ENCODE measurements at regions not wholly inside any gene's neighbourhood (a gene's known extent, or its start where the extent isn't known, plus 50 kb on each side); places are given as distances from the start of the nearest gene placed in this dataset.

DNA sequence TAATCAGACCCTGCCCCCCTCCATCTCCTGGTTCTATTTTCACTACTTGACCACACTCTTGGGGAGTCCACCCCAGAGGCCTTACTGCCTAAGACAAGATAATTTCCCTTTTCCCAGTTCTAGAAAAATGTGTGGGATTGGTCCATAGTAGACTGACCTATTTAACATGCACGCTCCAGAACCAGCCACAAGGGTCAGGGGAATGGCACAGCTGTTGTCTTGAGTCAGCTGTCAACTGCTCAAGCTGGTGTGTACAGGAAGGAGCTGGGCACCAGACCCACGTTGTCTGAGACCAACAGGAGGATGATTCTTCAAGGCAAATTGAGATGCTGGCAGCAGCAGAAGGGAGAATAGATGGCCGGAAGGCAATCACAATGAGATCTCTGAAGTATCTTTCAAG is 280.5 kb downstream of the UQCRFS1 start:
- no peak for DNase-seq (ENCODE audit: low read depth)
- TF ChIP-seq, protein P1, sequence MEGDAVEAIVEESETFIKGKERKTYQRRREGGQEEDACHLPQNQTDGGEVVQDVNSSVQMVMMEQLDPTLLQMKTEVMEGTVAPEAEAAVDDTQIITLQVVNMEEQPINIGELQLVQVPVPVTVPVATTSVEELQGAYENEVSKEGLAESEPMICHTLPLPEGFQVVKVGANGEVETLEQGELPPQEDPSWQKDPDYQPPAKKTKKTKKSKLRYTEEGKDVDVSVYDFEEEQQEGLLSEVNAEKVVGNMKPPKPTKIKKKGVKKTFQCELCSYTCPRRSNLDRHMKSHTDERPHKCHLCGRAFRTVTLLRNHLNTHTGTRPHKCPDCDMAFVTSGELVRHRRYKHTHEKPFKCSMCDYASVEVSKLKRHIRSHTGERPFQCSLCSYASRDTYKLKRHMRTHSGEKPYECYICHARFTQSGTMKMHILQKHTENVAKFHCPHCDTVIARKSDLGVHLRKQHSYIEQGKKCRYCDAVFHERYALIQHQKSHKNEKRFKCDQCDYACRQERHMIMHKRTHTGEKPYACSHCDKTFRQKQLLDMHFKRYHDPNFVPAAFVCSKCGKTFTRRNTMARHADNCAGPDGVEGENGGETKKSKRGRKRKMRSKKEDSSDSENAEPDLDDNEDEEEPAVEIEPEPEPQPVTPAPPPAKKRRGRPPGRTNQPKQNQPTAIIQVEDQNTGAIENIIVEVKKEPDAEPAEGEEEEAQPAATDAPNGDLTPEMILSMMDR (IDR thresholded peaks at IDR 0.05; ENCODE audit: low read depth, low read length): no peak
- TF ChIP-seq, protein P2, sequence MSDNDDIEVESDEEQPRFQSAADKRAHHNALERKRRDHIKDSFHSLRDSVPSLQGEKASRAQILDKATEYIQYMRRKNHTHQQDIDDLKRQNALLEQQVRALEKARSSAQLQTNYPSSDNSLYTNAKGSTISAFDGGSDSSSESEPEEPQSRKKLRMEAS (IDR thresholded peaks at IDR 0.05; ENCODE audit: low read depth, low read length): no peak
- no peak for TF ChIP-seq POLR2A (IDR thresholded peaks at IDR 0.05; ENCODE audit: extremely low read depth, insufficient read length)
- TF ChIP-seq MYC (IDR thresholded peaks at IDR 0.05; ENCODE audit: low read depth, low read length): no peak
- no peak overlapping the region for H3K4me3 ChIP-seq (ENCODE audit: low read depth, low read length)

DNA sequence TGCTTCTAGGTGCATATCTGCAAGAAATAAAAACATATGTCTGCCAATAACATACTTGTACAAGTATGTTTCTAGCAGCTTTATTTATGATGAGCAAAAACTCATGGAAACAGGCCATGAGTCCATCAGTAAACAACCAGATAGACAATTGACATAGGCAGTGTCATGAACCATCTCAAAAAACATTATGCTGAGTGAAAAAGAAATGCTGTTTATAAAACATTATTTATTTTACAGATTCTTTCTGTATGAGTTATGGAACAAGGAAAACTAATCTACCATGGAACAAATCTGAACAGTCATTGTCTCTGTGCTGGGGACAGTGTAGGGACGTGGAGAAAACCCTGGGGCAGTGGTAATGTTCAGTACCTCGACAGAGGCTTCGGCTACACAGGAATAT is 283.9 kb downstream of the UQCRFS1 start:
- no peak for DNase-seq (ENCODE audit: low read depth)
- TF ChIP-seq, protein P1 (IDR thresholded peaks at IDR 0.05; ENCODE audit: low read depth, low read length): no peak
- TF ChIP-seq POLR2A (IDR thresholded peaks at IDR 0.05; ENCODE audit: extremely low read depth, insufficient read length) (no peak), MYC (IDR thresholded peaks at IDR 0.05; ENCODE audit: low read depth, low read length) (no peak)
- TF ChIP-seq, protein P2 (IDR thresholded peaks at IDR 0.05; ENCODE audit: low read depth, low read length): no peak
- no peak overlapping the region for H3K4me3 ChIP-seq (ENCODE audit: low read depth, low read length)

DNA sequence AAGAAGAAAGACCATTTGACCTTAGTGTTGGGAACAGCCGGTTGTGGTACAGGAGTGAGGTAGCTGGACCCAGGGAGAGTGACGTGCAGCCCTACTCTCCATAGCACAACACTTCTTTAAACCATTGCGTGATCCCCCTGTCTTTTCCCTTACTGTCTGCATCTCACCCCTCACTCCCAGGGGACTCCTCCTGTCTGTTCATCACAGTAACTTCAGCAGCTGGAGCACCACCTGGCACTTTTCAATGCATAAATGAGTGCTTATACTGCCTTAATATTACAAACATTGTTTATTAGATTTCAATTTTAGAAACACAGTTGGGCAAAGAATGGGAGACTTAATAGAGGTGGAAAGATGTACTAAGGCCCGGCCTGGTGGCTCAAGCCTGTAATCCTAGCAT is 285.5 kb downstream of the UQCRFS1 start:
- DNase-seq (ENCODE audit: low read depth): no peak
- H3K4me3 ChIP-seq (ENCODE audit: low read depth, low read length): no peak overlapping the region
- TF ChIP-seq, protein P2 (IDR thresholded peaks at IDR 0.05; ENCODE audit: low read depth, low read length): no peak
- TF ChIP-seq POLR2A (IDR thresholded peaks at IDR 0.05; ENCODE audit: extremely low read depth, insufficient read length) (no peak), MYC (IDR thresholded peaks at IDR 0.05; ENCODE audit: low read depth, low read length) (no peak)
- TF ChIP-seq, protein P1 (IDR thresholded peaks at IDR 0.05; ENCODE audit: low read depth, low read length): no peak

DNA sequence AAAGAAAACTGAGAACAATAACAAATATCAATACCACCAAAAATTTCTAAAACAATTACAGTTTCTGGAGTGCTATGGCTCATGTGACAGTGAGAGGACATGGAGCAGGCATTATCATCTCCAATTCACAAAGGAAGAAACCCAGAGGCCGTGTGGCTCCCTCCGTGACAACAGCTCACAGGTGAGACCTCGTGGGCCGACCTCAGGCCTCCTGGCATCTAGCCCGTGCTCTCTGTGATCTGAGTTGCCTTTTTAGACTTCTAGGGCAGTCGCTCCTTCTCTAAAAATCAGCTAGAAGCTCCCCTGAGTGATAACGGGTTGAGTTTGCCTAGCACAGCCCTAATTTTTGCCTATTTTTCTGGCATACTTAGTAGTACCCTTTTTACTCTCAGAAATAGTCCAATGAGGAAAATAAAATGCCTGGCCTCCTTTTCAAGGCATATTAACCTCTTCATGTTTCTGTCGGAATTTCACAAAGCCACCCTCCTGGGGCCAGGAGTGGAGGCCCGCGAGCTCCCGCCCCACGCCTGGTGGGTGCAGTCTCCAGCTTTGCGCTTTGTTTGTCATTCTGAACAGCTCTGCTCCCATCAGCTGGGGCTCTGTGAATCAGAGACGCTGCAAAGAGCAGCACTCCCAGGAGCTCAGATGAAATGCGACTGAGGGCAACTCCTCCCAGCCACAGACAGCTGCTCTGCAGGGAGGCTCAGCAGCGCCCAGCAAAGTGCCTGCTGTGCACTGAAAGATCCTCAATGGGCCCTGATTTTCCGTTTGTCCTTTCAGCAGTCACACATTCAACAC is 292.5 kb downstream of the UQCRFS1 start:
- no peak overlapping the region for H3K4me3 ChIP-seq (ENCODE audit: low read depth, low read length)
- no peak for DNase-seq (ENCODE audit: low read depth)
- TF ChIP-seq, protein P1 (IDR thresholded peaks at IDR 0.05; ENCODE audit: low read depth, low read length): no peak
- TF ChIP-seq POLR2A (IDR thresholded peaks at IDR 0.05; ENCODE audit: extremely low read depth, insufficient read length): no peak
- TF ChIP-seq MYC (IDR thresholded peaks at IDR 0.05; ENCODE audit: low read depth, low read length): no peak
- TF ChIP-seq, protein P2 (IDR thresholded peaks at IDR 0.05; ENCODE audit: low read depth, low read length): no peak

DNA sequence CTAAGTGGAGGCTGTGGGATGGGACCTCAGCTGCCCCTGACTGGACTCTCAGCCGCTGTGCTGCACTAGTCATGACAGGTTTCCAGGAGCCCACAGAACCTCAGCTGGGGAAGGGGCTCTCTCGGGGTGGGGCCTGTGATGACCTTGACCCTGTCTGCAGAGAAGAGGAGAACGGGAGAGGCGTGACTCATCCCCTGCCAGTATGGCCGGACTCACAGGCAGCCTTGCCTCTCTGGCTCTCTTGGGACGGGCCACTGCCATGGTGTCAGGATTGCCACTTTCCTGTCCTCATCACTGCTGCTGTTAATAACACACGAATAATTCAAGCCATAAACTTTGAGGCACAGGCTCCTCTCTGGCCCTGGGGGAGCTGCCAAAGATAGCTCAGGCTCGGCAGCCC is 295.3 kb downstream of the UQCRFS1 start:
- TF ChIP-seq MYC (IDR thresholded peaks at IDR 0.05; ENCODE audit: low read depth, low read length) (no peak), POLR2A (IDR thresholded peaks at IDR 0.05; ENCODE audit: extremely low read depth, insufficient read length) (no peak)
- TF ChIP-seq, protein P2 (IDR thresholded peaks at IDR 0.05; ENCODE audit: low read depth, low read length): no peak
- TF ChIP-seq, protein P1 (IDR thresholded peaks at IDR 0.05; ENCODE audit: low read depth, low read length): no peak
- no peak overlapping the region for H3K4me3 ChIP-seq (ENCODE audit: low read depth, low read length)
- DNase-seq (ENCODE audit: low read depth): no peak
